Stimulated activated naive CD4-positive, alpha-beta T cell treated with Interleukin-2 at 50 U/mL for 16 hours (primary cell): ENCODE measurements at regions not wholly inside any gene's neighbourhood (a gene's known extent, or its start where the extent isn't known, plus 50 kb on each side); places are given as distances from the start of the nearest gene placed in this dataset.

Source experiments
- DNase-seq: peaks from one replicate; lab custom pipeline; 2025; lab: John Stamatoyannopoulos, UW

- DNase-seq: no peak
Measured at GRCh38 chr20:50426866-50427718, 83.1 kb upstream of the PTPN1 start.

- DNase-seq: no peak
Measured at GRCh38 chr20:50427719-50428083, 82.5 kb upstream of the PTPN1 start.

- no peak for DNase-seq
Measured at GRCh38 chr20:50428097-50428828, 81.9 kb upstream of the PTPN1 start.

- no peak for DNase-seq
Measured at GRCh38 chr20:50429412-50429811, 80.8 kb upstream of the PTPN1 start.

GRCh38 chr20:50431066-50431450 lies 79.1 kb upstream of the PTPN1 start:
- no peak for DNase-seq

GRCh38 chr20:50433001-50433761 lies 77.0 kb upstream of the PTPN1 start:
- no peak for DNase-seq

GRCh38 chr20:50434321-50434652 lies 75.9 kb upstream of the PTPN1 start:
- DNase-seq: no peak

- DNase-seq: no peak
Measured at GRCh38 chr20:50434653-50435396, 75.4 kb upstream of the PTPN1 start.

- no peak for DNase-seq
Measured at GRCh38 chr20:50435397-50436051, 74.7 kb upstream of the PTPN1 start.

GRCh38 chr20:50436052-50436656 lies 74.0 kb upstream of the PTPN1 start:
- no peak for DNase-seq

- no peak for DNase-seq
Measured at GRCh38 chr20:50436696-50437095, 73.5 kb upstream of the PTPN1 start.

GRCh38 chr20:50438986-50439407 lies 71.2 kb upstream of the PTPN1 start:
- DNase-seq: no peak

- DNase-seq: no peak
Measured at GRCh38 chr20:50439539-50440453, 70.4 kb upstream of the PTPN1 start.

GRCh38 chr20:50442512-50442911 lies 67.7 kb upstream of the PTPN1 start:
- no peak for DNase-seq

- DNase-seq: no peak
Measured at GRCh38 chr20:50445354-50446151, 64.6 kb upstream of the PTPN1 start.

GRCh38 chr20:50446351-50447101 lies 63.7 kb upstream of the PTPN1 start:
- DNase-seq: no peak

- DNase-seq: no peak
Measured at GRCh38 chr20:50447102-50447804, 62.9 kb upstream of the PTPN1 start.

- no peak for DNase-seq
Measured at GRCh38 chr20:50447817-50448216, 62.4 kb upstream of the PTPN1 start.
